Endothelial cell of umbilical vein (primary cell): ENCODE measurements at regions not wholly inside any gene's neighbourhood (a gene's known extent, or its start where the extent isn't known, plus 50 kb on each side); places are given as distances from the start of the nearest gene placed in this dataset.

ENCODE experiments used
- BruUV-seq: library from RNA; stranded (reverse); fragments of 400-500 nt; replicated peaks from 2 replicates; lab custom pipeline; 2021; lab: Mats Ljungman, UMichigan
- CTCF ChIA-PET: fragments of 300-600, 350-600 bp; sonication (Branson Sonifier 250); formaldehyde crosslinking; loops from one replicate; lab custom pipeline; 2021; ENCODE audit warnings: antibody characterized with exemption, inconsistent platforms; lab: Charles Lee
- POLR2A ChIA-PET: fragments of 300-600, 350-600 bp; sonication (Branson Sonifier 250); formaldehyde crosslinking; loops from one replicate; lab custom pipeline; 2021; ENCODE audit warnings: antibody characterized with exemption, inconsistent platforms; lab: Charles Lee
- DNase-seq: peaks from one replicate; pipeline ENCODE4 v3.0.0-alpha.2; 2011; ENCODE audit warnings: low read depth, low spot score
- FAIRE-seq: peaks from 2 replicates; lab custom pipeline; 2011; peaks lifted over from hg19 to GRCh38; lab: Jason Lieb, UNC
- H2AFZ ChIP-seq: 2 replicates; pipeline ENCODE4 v1.6.0; 2012; ENCODE audit warnings: low read depth, low read length, control low read depth, inconsistent platforms
- H3K27ac ChIP-seq: 2 replicates; pipeline ENCODE4 v1.5.1; 2011; ENCODE audit warnings: low read depth, mild to moderate bottlenecking, control low read depth, low read length, moderate library complexity; ENCODE audit not compliant: insufficient read depth
- H3K27me3 ChIP-seq, 2 experiments: 2 replicates each; pipeline versions ENCODE4 v1.6.0 to v1.6.1; 2011; ENCODE audit warnings: low read length in 2 of 2, mixed read lengths in 1 of 2; ENCODE audit not compliant: control insufficient read depth in 2 of 2, insufficient read depth in 2 of 2
- H3K36me3 ChIP-seq, 2 experiments: 2 replicates in 1 of 2; 3 replicates in 1 of 2; pipeline ENCODE4 v1.5.1; 2011; ENCODE audit warnings: low read length in 2 of 2, mild to moderate bottlenecking in 1 of 2, moderate library complexity in 1 of 2; ENCODE audit not compliant: control insufficient read depth in 2 of 2, insufficient read depth in 2 of 2; ENCODE audit errors: extremely low read depth in 1 of 2
- H3K4me1 ChIP-seq: 3 replicates; pipeline ENCODE4 v1.5.1; 2011; ENCODE audit warnings: mild to moderate bottlenecking, low read length; ENCODE audit not compliant: control insufficient read depth, insufficient read depth; ENCODE audit errors: extremely low read depth
- H3K4me2 ChIP-seq: 2 replicates; pipeline ENCODE4 v1.6.1; 2011; ENCODE audit warnings: low read length, control low read depth, mixed read lengths; ENCODE audit not compliant: insufficient read depth
- H3K4me3 ChIP-seq, 3 experiments: fragments of 200-600 bp in 1 of 3; sonication (generic), shearing (Covaris generic) in 1 of 3; replicated peaks in 1 of 3; 2 replicates each; pipeline ENCODE4 v1.5.1; 2011 to 2016; ENCODE audit warnings: control low read depth in 3 of 3, low read length in 3 of 3, mild to moderate bottlenecking in 2 of 3, inconsistent platforms in 1 of 3, low read depth in 1 of 3, moderate library complexity in 1 of 3; ENCODE audit not compliant: insufficient read depth in 1 of 3
- H3K79me2 ChIP-seq: 2 replicates; pipeline ENCODE4 v1.6.0; 2012; ENCODE audit warnings: low read length, inconsistent platforms; ENCODE audit not compliant: control insufficient read depth, insufficient read depth
- H3K9ac ChIP-seq: replicated peaks from 2 replicates; pipeline ENCODE3; 2011; ENCODE audit warnings: low read length, control low read depth; ENCODE audit not compliant: insufficient read depth; ENCODE audit errors: extremely low read depth
- H3K9me1 ChIP-seq: replicated peaks from 3 replicates; pipeline ENCODE4 v1.6.0; 2011; ENCODE audit warnings: mild to moderate bottlenecking, low read length; ENCODE audit not compliant: control insufficient read depth, insufficient read depth; ENCODE audit errors: extremely low read depth
- H3K9me3 ChIP-seq: replicated peaks from 2 replicates; pipeline ENCODE4 v1.5.1; 2012; ENCODE audit warnings: low read length, inconsistent platforms; ENCODE audit not compliant: control insufficient read depth, insufficient read depth
- H4K20me1 ChIP-seq: replicated peaks from 2 replicates; pipeline ENCODE3; 2011; ENCODE audit warnings: mild to moderate bottlenecking, low read length; ENCODE audit not compliant: control insufficient read depth, insufficient read depth; ENCODE audit errors: extremely low read depth
- CTCF ChIP-seq, 2 donors: IDR thresholded peaks; 1 replicate in 1 of 2; 2 replicates in 1 of 2; pipeline ENCODE4 v1.5.1; 2011; ENCODE audit warnings: low read length in 2 of 2, mild to moderate bottlenecking in 2 of 2, moderate library complexity in 2 of 2, control low read depth in 1 of 2, inconsistent platforms in 1 of 2, low read depth in 1 of 2; ENCODE audit not compliant: insufficient read depth in 1 of 2; ENCODE audit errors: extremely low read depth in 1 of 2
- EZH2 ChIP-seq: IDR thresholded peaks from 2 replicates; pipeline ENCODE4 v1.6.1; 2012; ENCODE audit warnings: borderline replicate concordance, low read depth, mild to moderate bottlenecking, moderate library complexity, low read length, inconsistent platforms; ENCODE audit not compliant: severe bottlenecking
- JUN ChIP-seq: IDR thresholded peaks from 2 replicates; pipeline ENCODE4 v1.6.1; 2011; ENCODE audit warnings: borderline replicate concordance, low read depth; ENCODE audit not compliant: insufficient read length, insufficient read depth
- MAX ChIP-seq: IDR thresholded peaks from 2 replicates; pipeline ENCODE4 v1.6.1; 2011; ENCODE audit not compliant: insufficient read depth, insufficient read length
- dilution Hi-C: fragments of 300-500 bp; cut with MboI; formaldehyde crosslinking; loops from one replicate; pipeline ENCODE4 v1.15.0; 2019; ENCODE audit warnings: low sequenced_read_pairs; ENCODE audit not compliant: extremely low pct_ligation_motif_present
- intact Hi-C: fragments of 100-400 bp; cut with micrococcal nuclease; formaldehyde crosslinking; loops from one replicate; pipeline ENCODE4 v1.10.0; 2022

GRCh38 chr9:90428517-90428916 is 214.1 kb downstream of the DIRAS2 start:
- no peak overlapping the region for H3K9ac ChIP-seq
- DNase-seq (no peak), FAIRE-seq (no peak)
- no peaks in the 10 kb centered on the region for H3K36me3 ChIP-seq
- intact Hi-C loops (no loop called here), dilution Hi-C loops (no loop called here)
- H3K9me3 ChIP-seq, result peaks cover 2% of the 10 kb centered on the region
- POLR2A ChIA-PET, result no interaction called here
- no peak for TF ChIP-seq EZH2
- no peak for TF ChIP-seq JUN
- H3K27ac ChIP-seq, result no peak overlapping the region
- BruUV-seq, result no TSS peak
- no peaks in the 10 kb centered on the region for H3K27me3 ChIP-seq
- no peaks in the 10 kb centered on the region for H3K79me2 ChIP-seq
- no peak overlapping the region for H2AFZ ChIP-seq
- no peak overlapping the region for H3K4me3 ChIP-seq
- H3K4me1 ChIP-seq, result no peaks in the 10 kb centered on the region
- H3K9me1 ChIP-seq, result no peaks in the 10 kb centered on the region
- CTCF ChIA-PET, result no interaction called here
- H3K4me2 ChIP-seq, result no peak overlapping the region
- H4K20me1 ChIP-seq, result no peaks in the 10 kb centered on the region

- CTCF ChIA-PET, result no interaction called here
- H3K4me2 ChIP-seq, result no peak overlapping the region
- BruUV-seq, result no TSS peak
- H3K36me3 ChIP-seq, result no peaks in the 10 kb centered on the region
- H3K9me3 ChIP-seq, result no peaks in the 10 kb centered on the region
- no peak overlapping the region for H2AFZ ChIP-seq
- FAIRE-seq (no peak), DNase-seq (no peak)
- no peak overlapping the region for H3K27ac ChIP-seq
- no peaks in the 10 kb centered on the region for H4K20me1 ChIP-seq
- no peak overlapping the region for H3K9ac ChIP-seq
- H3K4me1 ChIP-seq, result no peaks in the 10 kb centered on the region
- no peak overlapping the region for H3K4me3 ChIP-seq
- H3K9me1 ChIP-seq, result no peaks in the 10 kb centered on the region
- POLR2A ChIA-PET, result no interaction called here
- H3K27me3 ChIP-seq, result no peaks in the 10 kb centered on the region
- TF ChIP-seq MAX, result no peak
- TF ChIP-seq CTCF (IDR thresholded peaks at IDR 0.05; ENCODE audit: extremely low read depth in 1 of 2, insufficient read depth in 1 of 2, low read depth in 1 of 2, low read length in 2 of 2), result no peak
- intact Hi-C loops, result no loop called here
- no peaks in the 10 kb centered on the region for H3K79me2 ChIP-seq
- dilution Hi-C loops, result no loop called here
Measured at GRCh38 chr9:90432951-90433350, 209.7 kb downstream of the DIRAS2 start.
